ENCODE measurements at regions not wholly inside any gene's neighbourhood (a gene's known extent, or its start where the extent isn't known, plus 50 kb on each side); places are given as distances from the start of the nearest gene placed in this dataset.
"Not testable (repeated sequence)": the region's sequence is repeated elsewhere in the genome, so short reads cannot be mapped to it uniquely, and the experiment has no call there.

- Histone ChIP-seq H3K9me3 (peaks cover 0 to 4% (median 0%) of the 10 kb centered on the region in 8 donors), H3K36me3 (no peaks in the 10 kb centered on the region), H3K27ac (no peak overlapping the region), H3K27me3 (replicated peaks in 1 of 7) (peaks cover 0 to 14% (median 0%) of the 10 kb centered on the region in 7 donors), H3K4me1 (peaks cover 0 to 5% (median 0%) of the 10 kb centered on the region in 6 donors), H3K4me3 (no peak overlapping the region)
- DNase-seq: no peak
- intact Hi-C loops (cut with DNase I; ENCODE audit: low total_unique reads): no loop called here
- TF ChIP-seq POLR2A (IDR thresholded peaks at IDR 0.05) (no peak), CTCF (IDR thresholded peaks at IDR 0.05 in 8 of 11, conservative IDR thresholded peaks at IDR 0.05 in 3 of 11) (no peak), POLR2AphosphoS5 (IDR thresholded peaks at IDR 0.05) (no peak)
- WGBS, 5 donors: 69 to 81% (median 77%) methylated on average over 4 of the region's 4 CpGs
Observed at GRCh38 chr12:127150479-127150878, 1116.5 kb upstream of the TMEM132C start.

GRCh38 chr12:127150956-127151355, 1116.0 kb upstream of the TMEM132C start:
- no peaks in the 10 kb centered on the region for H3K36me3 ChIP-seq
- intact Hi-C loops (cut with DNase I; ENCODE audit: low total_unique reads): no loop called here
- H3K27me3 ChIP-seq (replicated peaks in 1 of 7): peaks cover 0 to 10% (median 0%) of the 10 kb centered on the region in 7 donors
- H3K9me3 ChIP-seq: peaks cover 0 to 4% (median 0%) of the 10 kb centered on the region in 8 donors
- TF ChIP-seq POLR2A (IDR thresholded peaks at IDR 0.05) (no peak), POLR2AphosphoS5 (IDR thresholded peaks at IDR 0.05) (no peak), CTCF (IDR thresholded peaks at IDR 0.05 in 8 of 11, conservative IDR thresholded peaks at IDR 0.05 in 3 of 11) (no peak)
- DNase-seq: no peak
- H3K4me1 ChIP-seq: peaks cover 0 to 5% (median 0%) of the 10 kb centered on the region in 6 donors
- H3K4me3 ChIP-seq: no peak overlapping the region
- H3K27ac ChIP-seq: no peak overlapping the region
- WGBS, 5 donors: 87 to 95% (median 90%) methylated on average over 4 of the region's 4 CpGs

GRCh38 chr12:127153996-127154395, 1113.0 kb upstream of the TMEM132C start:
- H3K36me3 ChIP-seq: no peaks in the 10 kb centered on the region
- no peaks in the 10 kb centered on the region for H3K9me3 ChIP-seq
- TF ChIP-seq POLR2A (IDR thresholded peaks at IDR 0.05): no peak
- no peak for TF ChIP-seq CTCF (IDR thresholded peaks at IDR 0.05 in 8 of 11, conservative IDR thresholded peaks at IDR 0.05 in 3 of 11)
- TF ChIP-seq POLR2AphosphoS5 (IDR thresholded peaks at IDR 0.05): no peak
- H3K4me3 ChIP-seq: no peak overlapping the region
- H3K27me3 ChIP-seq (replicated peaks in 1 of 7): no peaks in the 10 kb centered on the region
- H3K4me1 ChIP-seq: no peaks in the 10 kb centered on the region
- intact Hi-C loops (cut with DNase I; ENCODE audit: low total_unique reads): no loop called here
- 89 to 93% (median 91%) methylated on average over 14 to 15 of the region's 15 CpGs for WGBS, 5 donors
- no peak overlapping the region for H3K27ac ChIP-seq
- DNase-seq: no peak

GRCh38 chr12:127154830-127155229, 1112.1 kb upstream of the TMEM132C start:
- intact Hi-C loops (cut with DNase I; ENCODE audit: low total_unique reads); H3K4me1 ChIP-seq; H3K27me3 ChIP-seq (replicated peaks in 1 of 7); H3K27ac ChIP-seq; H3K36me3 ChIP-seq; H3K9me3 ChIP-seq; H3K4me3 ChIP-seq; DNase-seq: not testable (repeated sequence)
- 90 to 98% (median 95%) methylated on average over 1 of the region's 1 CpG for WGBS, 5 donors

- 73 to 81% (median 76%) methylated on average over 5 of the region's 5 CpGs for WGBS, 5 donors
- H3K9me3 ChIP-seq; DNase-seq; H3K4me3 ChIP-seq; H3K27ac ChIP-seq; H3K27me3 ChIP-seq (replicated peaks in 1 of 7); intact Hi-C loops (cut with DNase I; ENCODE audit: low total_unique reads); H3K4me1 ChIP-seq; H3K36me3 ChIP-seq: not testable (repeated sequence)
Observed at GRCh38 chr12:127155935-127156619, 1110.9 kb upstream of the TMEM132C start.

GRCh38 chr12:127157501-127158366, 1109.2 kb upstream of the TMEM132C start:
- H3K4me1 ChIP-seq; H3K9me3 ChIP-seq; H3K27me3 ChIP-seq (replicated peaks in 1 of 7); intact Hi-C loops (cut with DNase I; ENCODE audit: low total_unique reads); DNase-seq; H3K27ac ChIP-seq; H3K36me3 ChIP-seq; H3K4me3 ChIP-seq: not testable (repeated sequence)
- 84 to 89% (median 87%) methylated on average over 8 of the region's 8 CpGs for WGBS, 5 donors
